GM12891 (cell line): ENCODE measurements at regions not wholly inside any gene's neighbourhood (a gene's known extent, or its start where the extent isn't known, plus 50 kb on each side); places are given as distances from the start of the nearest gene placed in this dataset.

ENCODE experiments used
- POU2F2 ChIP-seq: IDR thresholded peaks from 2 replicates; pipeline ENCODE4 v1.6.1; 2011; ENCODE audit warnings: low read depth, mild to moderate bottlenecking, control low read depth, low read length, moderate library complexity
- TAF1 ChIP-seq: IDR thresholded peaks from 2 replicates; pipeline ENCODE4 v1.6.1; 2011; ENCODE audit warnings: low read depth, low read length, control low read depth

DNA sequence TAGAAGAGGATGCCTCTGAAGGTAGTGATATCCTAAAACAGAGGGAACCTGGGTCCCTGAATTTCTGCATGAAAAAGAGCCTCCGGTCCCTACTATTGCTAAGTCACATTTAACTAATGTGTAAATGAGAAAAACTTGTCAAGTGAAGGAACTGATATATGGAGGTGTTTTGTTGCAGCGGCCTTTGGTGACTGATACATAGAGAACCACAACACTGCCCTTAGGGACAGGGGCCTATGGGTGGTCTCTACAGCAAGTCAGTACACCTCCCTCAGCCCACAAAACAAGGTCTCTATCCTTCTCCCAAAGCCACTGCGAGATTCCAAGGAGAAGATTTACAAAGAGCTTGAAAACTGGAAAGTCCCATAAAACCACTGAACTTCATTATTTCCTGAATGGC is 275.3 kb downstream of the SOX9 start:
- TF ChIP-seq TAF1 (no peak), POU2F2 (no peak)
